ENCODE measurements at regions not wholly inside any gene's neighbourhood (a gene's known extent, or its start where the extent isn't known, plus 50 kb on each side); places are given as distances from the start of the nearest gene placed in this dataset.
"Not testable (repeated sequence)": the region's sequence is repeated elsewhere in the genome, so short reads cannot be mapped to it uniquely, and the experiment has no call there.

- no peaks in the 10 kb centered on the region for H3K36me3 ChIP-seq (ENCODE audit: control insufficient read depth, insufficient read depth, low read length)
- ChIA-PET POLR2A (no interaction called here), CTCF (no interaction called here)
- no peak overlapping the region for H3K4me3 ChIP-seq (ENCODE audit: low read depth, low read length)
- no peak for DNase-seq (ENCODE audit: low read depth)
- H3K27me3 ChIP-seq (ENCODE audit: control insufficient read depth, insufficient read depth, low read length), result no peaks in the 10 kb centered on the region
- TF ChIP-seq CTCF (IDR thresholded peaks at IDR 0.05; ENCODE audit: insufficient read depth, low read depth, low read length), result no peak
These were observed 477.3 kb downstream of the KLF12 start for GRCh38 chr13:73656863-73657262.

- ChIA-PET POLR2A (no interaction called here), CTCF (no interaction called here)
These were observed 480.5 kb downstream of the KLF12 start for GRCh38 chr13:73653688-73654087.

GRCh38 chr13:73647417-73647816, 486.8 kb downstream of the KLF12 start:
- TF ChIP-seq CTCF (IDR thresholded peaks at IDR 0.05; ENCODE audit: insufficient read depth, low read depth, low read length), result no peak
- Histone ChIP-seq H3K27me3 (ENCODE audit: control insufficient read depth, insufficient read depth, low read length) (no peaks in the 10 kb centered on the region; the same call in 1 of the 2 replicates), H3K36me3 (ENCODE audit: control insufficient read depth, insufficient read depth, low read length) (no peaks in the 10 kb centered on the region), H3K4me3 (ENCODE audit: low read depth, low read length) (no peak overlapping the region)
- no peak for DNase-seq (ENCODE audit: low read depth)
- ChIA-PET CTCF (interaction anchor here (0.8 kb wide), 1 partner anchor 12 kb away, joined by 3 read pairs; no protein-coding TSS in a partner anchor), POLR2A (no interaction called here)

More at GRCh38 chr13:73653688-73654087, 480.5 kb downstream of the KLF12 start:
- no peaks in the 10 kb centered on the region; the same call in 1 of the 2 replicates for H3K27me3 ChIP-seq (ENCODE audit: control insufficient read depth, insufficient read depth, low read length)
- no peaks in the 10 kb centered on the region for H3K36me3 ChIP-seq (ENCODE audit: control insufficient read depth, insufficient read depth, low read length)
- no peak overlapping the region for H3K4me3 ChIP-seq (ENCODE audit: low read depth, low read length)
- DNase-seq (ENCODE audit: low read depth), result no peak
- TF ChIP-seq CTCF (IDR thresholded peaks at IDR 0.05; ENCODE audit: insufficient read depth, low read depth, low read length), result no peak

- H3K4me3 ChIP-seq (ENCODE audit: low read depth, low read length); H3K36me3 ChIP-seq (ENCODE audit: control insufficient read depth, insufficient read depth, low read length); CTCF ChIA-PET; H3K27me3 ChIP-seq (ENCODE audit: control insufficient read depth, insufficient read depth, low read length); POLR2A ChIA-PET; DNase-seq (ENCODE audit: low read depth): not testable (repeated sequence)
These were observed 493.6 kb downstream of the KLF12 start for GRCh38 chr13:73640476-73641179.

GRCh38 chr13:73635166-73635787, 498.9 kb downstream of the KLF12 start:
- no peak for DNase-seq (ENCODE audit: low read depth)
- ChIA-PET POLR2A (no interaction called here), CTCF (no interaction called here)
- H3K36me3 ChIP-seq (ENCODE audit: control insufficient read depth, insufficient read depth, low read length), result no peaks in the 10 kb centered on the region
- H3K4me3 ChIP-seq (ENCODE audit: low read depth, low read length), result no peak overlapping the region
- no peaks in the 10 kb centered on the region for H3K27me3 ChIP-seq (ENCODE audit: control insufficient read depth, insufficient read depth, low read length)
- no peak for TF ChIP-seq CTCF (IDR thresholded peaks at IDR 0.05; ENCODE audit: insufficient read depth, low read depth, low read length)
